WERI-Rb-1 (cell line): ENCODE measurements at regions not wholly inside any gene's neighbourhood (a gene's known extent, or its start where the extent isn't known, plus 50 kb on each side); places are given as distances from the start of the nearest gene placed in this dataset.

Experiments
- DNase-seq: peaks from one replicate; pipeline ENCODE4 v3.0.0-alpha.2; 2020
- H3K27ac ChIP-seq: fragments of 250-450 bp; sonication (Bioruptor Pico); 2 replicates; pipeline ENCODE4 v1.5.1; 2020; ENCODE audit warnings: mild to moderate bottlenecking, moderate library complexity
- H3K27me3 ChIP-seq: fragments of 250-450 bp; sonication (Bioruptor Pico); 2 replicates; pipeline ENCODE4 v1.5.1; 2021; ENCODE audit warnings: mild to moderate bottlenecking, low read depth, moderate library complexity; ENCODE audit not compliant: insufficient read depth, severe bottlenecking
- H3K36me3 ChIP-seq: fragments of 250-450 bp; sonication (Bioruptor Pico); 2 replicates; pipeline ENCODE4 v1.5.1; 2020; ENCODE audit warnings: mild to moderate bottlenecking, moderate library complexity
- H3K4me3 ChIP-seq: 2 replicates; pipeline ENCODE4 v1.5.1; 2011; ENCODE audit warnings: low read depth, mild to moderate bottlenecking, control low read depth, low read length
- H3K9me3 ChIP-seq: fragments of 250-450 bp; sonication (Bioruptor Pico); 2 replicates; pipeline ENCODE4 v1.5.1; 2021; ENCODE audit warnings: mild to moderate bottlenecking, moderate library complexity; ENCODE audit not compliant: severe bottlenecking
- CTCF ChIP-seq: IDR thresholded peaks from 2 replicates; pipeline ENCODE4 v1.5.1; 2011; ENCODE audit warnings: low read depth, mild to moderate bottlenecking, control low read depth, inconsistent platforms, low read length

DNA sequence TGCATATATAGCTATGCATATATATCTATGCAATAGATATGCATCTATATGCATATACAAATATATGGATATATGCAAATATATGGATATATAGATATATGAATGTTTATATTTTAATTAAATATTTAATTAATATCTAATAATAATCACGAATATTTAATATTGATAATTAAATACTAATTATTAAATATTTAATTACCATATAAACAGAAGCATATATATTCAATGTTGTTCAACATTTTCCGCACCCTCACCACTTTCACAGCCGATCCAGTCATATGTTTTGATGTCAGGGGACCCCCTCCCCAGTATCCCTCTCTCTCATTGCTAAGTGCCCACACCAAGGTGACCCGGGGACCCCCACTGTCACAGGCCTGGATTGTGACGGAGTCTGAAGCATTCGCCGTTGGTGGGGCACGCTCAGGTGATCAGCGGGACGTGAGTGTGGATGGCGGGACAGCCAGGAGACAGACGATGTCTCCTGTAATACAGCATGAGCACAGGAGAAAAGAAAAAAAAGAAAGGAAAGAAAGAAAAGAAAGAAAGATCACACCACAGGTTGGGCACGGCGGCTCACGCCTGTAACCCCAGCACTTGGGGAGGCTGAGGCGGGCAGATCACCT lies 199.7 kb downstream of the CRLF2 start:
- H3K4me3 ChIP-seq = no peak overlapping the region
- H3K36me3 ChIP-seq = no peaks in the 10 kb centered on the region
- peaks cover 3% of the 10 kb centered on the region for H3K9me3 ChIP-seq
- no peak for TF ChIP-seq CTCF
- DNase-seq = no peak
- H3K27me3 ChIP-seq = peaks cover 46% of the 10 kb centered on the region
- no peak overlapping the region for H3K27ac ChIP-seq

DNA sequence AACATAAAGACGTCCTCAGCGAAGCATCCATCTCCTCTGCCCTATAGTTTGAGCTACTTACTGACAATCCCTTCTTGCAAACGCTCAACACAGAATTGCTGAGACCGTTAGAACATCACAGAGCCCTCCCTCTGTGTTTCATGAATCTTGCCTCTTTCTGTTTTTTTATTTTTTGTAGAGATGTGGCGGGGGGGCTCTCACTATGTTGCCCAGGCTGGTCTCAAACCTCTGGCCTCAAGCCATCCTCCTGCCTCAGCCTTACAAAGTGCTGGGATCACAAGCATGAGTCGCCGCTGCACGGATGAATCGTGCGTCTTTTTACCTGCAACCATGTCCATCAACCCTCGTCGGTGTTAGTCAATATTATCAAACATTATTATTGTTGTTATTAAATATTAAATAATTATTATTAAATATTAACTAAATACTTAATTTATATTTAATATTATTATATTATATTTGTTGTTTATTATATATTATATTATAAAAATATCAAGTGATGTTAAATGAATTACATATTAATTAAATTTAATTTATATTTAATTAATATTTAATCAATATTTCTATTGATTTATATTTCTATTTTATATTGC lies 200.7 kb downstream of the CRLF2 start:
- H3K27me3 ChIP-seq = peaks cover 41% of the 10 kb centered on the region
- no peak for TF ChIP-seq CTCF
- DNase-seq = no peak
- no peak overlapping the region for H3K27ac ChIP-seq
- no peaks in the 10 kb centered on the region for H3K36me3 ChIP-seq
- peaks cover 3% of the 10 kb centered on the region for H3K9me3 ChIP-seq
- H3K4me3 ChIP-seq = no peak overlapping the region

GRCh38 chrX:1009771-1010170 lies 202.7 kb downstream of the CRLF2 start:
- Histone ChIP-seq H3K4me3 (no peak overlapping the region), H3K27me3 (peaks cover 41% of the 10 kb centered on the region), H3K36me3 (no peaks in the 10 kb centered on the region), H3K27ac (no peak overlapping the region), H3K9me3 (peaks cover 3% of the 10 kb centered on the region)
- no peak for TF ChIP-seq CTCF
- no peak for DNase-seq

DNA sequence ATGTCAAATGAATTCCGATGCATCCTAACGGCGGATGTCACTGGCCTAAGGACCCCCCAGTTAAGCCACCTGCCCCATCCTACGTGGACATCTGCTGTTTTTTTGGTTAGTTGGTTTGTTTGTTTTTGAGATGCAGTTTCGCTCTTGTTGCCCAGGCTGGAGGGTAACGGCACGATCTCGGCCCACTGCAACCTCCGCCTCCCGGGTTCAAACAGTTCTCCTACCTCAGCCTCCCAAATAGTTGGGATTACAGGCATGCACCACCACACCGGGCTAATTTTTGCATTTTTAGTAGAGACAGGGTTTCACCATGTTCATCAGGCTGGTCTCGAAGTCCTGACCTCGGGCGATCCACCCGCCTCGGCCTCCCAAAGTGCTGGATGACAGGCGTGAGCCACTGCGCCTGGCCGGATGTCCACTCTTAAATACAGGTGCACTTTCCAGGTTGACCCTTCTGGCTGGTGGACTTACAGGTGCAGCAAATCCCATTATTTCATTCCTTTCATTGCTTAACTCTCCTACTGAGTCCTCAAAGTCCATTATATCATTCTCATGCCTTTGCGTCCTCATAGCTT lies 206.2 kb downstream of the CRLF2 start:
- Histone ChIP-seq H3K4me3 (no peak overlapping the region), H3K27ac (no peak overlapping the region), H3K27me3 (peaks cover 60% of the 10 kb centered on the region), H3K36me3 (no peaks in the 10 kb centered on the region), H3K9me3 (peaks cover 3% of the 10 kb centered on the region)
- no peak for TF ChIP-seq CTCF
- DNase-seq = no peak

- peaks cover 3% of the 10 kb centered on the region for H3K9me3 ChIP-seq
These were observed 209.8 kb downstream of the CRLF2 start for GRCh38 chrX:1002611-1003010.

More at GRCh38 chrX:1002611-1003010, 209.8 kb downstream of the CRLF2 start:
- Histone ChIP-seq H3K27me3 (peaks cover 65% of the 10 kb centered on the region), H3K4me3 (no peak overlapping the region), H3K27ac (no peak overlapping the region), H3K36me3 (no peaks in the 10 kb centered on the region)
- no peak for TF ChIP-seq CTCF
- no peak for DNase-seq
